Fibroblast of the aortic adventitia (primary cell): ENCODE measurements at regions not wholly inside any gene's neighbourhood (a gene's known extent, or its start where the extent isn't known, plus 50 kb on each side); places are given as distances from the start of the nearest gene placed in this dataset.

Experiments used
- DNase-seq: peaks from one replicate; pipeline ENCODE4 v3.0.0-alpha.2; 2010; ENCODE audit warnings: low read depth
- H3K4me3 ChIP-seq: 2 replicates; pipeline ENCODE4 v1.5.1; 2011; ENCODE audit warnings: low read depth, mild to moderate bottlenecking, control low read depth, low read length, moderate library complexity
- TF ChIP-seq, protein P1 (sequence below): IDR thresholded peaks from 2 replicates; pipeline ENCODE4 v1.5.1; 2011; ENCODE audit warnings: mild to moderate bottlenecking, low read length, control low read depth, inconsistent platforms; ENCODE audit not compliant: insufficient read depth

DNA sequence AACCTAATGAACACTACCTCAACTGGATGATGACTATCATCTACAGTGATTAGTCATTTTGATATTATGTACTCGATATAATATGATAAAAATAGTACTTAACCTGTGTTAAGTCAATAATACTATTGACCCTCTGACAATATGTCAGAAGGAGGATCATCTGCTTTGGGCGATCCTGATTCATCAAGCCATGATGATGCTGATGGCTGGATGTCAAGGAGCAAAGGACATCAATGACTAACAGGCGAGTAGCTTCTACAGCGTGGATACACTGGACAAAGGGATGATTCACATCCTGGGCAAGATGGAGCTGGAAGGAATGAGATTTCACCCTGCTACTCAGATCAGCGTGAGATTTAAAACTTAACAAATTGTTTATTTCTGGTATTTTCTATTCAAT, 94.4 kb upstream of the SKAP2 start:
- peak; percentile 25 for DNase-seq
- H3K4me3 ChIP-seq: no peak overlapping the region
- TF ChIP-seq, protein P1, sequence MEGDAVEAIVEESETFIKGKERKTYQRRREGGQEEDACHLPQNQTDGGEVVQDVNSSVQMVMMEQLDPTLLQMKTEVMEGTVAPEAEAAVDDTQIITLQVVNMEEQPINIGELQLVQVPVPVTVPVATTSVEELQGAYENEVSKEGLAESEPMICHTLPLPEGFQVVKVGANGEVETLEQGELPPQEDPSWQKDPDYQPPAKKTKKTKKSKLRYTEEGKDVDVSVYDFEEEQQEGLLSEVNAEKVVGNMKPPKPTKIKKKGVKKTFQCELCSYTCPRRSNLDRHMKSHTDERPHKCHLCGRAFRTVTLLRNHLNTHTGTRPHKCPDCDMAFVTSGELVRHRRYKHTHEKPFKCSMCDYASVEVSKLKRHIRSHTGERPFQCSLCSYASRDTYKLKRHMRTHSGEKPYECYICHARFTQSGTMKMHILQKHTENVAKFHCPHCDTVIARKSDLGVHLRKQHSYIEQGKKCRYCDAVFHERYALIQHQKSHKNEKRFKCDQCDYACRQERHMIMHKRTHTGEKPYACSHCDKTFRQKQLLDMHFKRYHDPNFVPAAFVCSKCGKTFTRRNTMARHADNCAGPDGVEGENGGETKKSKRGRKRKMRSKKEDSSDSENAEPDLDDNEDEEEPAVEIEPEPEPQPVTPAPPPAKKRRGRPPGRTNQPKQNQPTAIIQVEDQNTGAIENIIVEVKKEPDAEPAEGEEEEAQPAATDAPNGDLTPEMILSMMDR: no peak

DNA sequence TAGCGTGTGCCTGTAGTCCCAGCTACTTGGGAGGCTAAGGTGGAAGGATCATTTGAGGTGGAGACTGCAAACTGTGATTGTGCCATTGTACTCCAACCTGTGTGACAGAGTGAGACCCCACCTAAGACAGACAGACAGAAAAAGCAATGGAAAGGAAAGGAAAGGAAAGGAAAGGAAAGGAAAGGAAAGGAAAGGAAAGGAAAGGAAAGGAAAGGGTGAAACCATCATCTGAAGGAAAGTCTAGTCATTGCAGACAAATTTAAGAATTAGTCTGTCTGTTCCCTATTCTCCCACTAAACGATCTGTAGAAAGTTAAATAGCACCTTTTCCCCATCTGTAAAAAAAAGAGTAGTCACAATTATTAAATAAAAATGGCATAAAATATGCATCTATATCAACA, 91.1 kb upstream of the SKAP2 start:
- DNase-seq: no peak
- TF ChIP-seq, protein P1: no peak
- no peak overlapping the region for H3K4me3 ChIP-seq

DNA sequence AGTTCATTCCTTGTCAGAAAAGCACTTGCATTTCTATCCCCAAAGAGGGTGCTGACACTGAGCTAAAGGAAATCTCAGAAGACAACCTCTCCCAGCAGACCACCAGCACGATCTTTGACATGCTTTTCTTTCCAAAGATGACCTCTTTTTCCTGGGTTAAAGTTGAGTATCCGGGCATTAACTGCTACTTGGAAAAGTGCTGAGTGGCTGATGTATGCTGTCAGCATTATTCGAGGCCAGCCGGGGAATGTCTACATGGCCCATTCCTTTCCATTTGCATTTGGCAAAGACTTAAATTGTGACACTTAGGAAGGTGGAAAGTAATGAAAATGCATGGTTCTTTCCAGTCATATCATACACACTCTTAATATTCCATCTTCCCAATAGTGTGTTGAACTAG, 90.6 kb upstream of the SKAP2 start:
- TF ChIP-seq, protein P1: no peak

DNA sequence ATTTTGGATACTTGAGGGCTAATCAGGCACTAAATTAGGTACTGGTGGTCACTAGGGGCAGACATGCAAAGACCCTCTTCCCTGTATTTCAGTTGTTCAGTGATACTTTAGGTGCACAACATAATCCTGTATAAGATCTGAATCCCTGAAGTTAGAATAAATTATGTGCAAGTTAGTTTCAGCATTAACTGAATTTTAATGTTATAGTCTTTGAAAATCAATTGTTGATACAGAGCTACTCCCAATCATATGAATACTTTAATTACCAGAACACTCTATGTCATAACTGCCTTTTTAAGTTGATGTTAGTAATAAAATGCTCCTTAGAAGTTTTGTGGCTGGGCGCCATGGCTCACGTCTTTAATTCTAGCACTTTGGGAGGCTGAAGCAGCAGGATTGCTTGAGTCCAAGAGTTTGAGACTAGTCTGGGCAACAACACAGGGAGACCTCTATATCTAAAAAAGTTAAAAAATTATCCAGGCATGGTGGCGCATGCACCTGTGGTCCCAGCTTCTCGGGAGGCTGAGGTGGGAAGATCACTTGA, 87.1 kb upstream of the SKAP2 start:
- TF ChIP-seq, protein P1: no peak
- H3K4me3 ChIP-seq: no peak overlapping the region
- DNase-seq: no peak

More for the DNA sequence above, 90.6 kb upstream of the SKAP2 start:
- H3K4me3 ChIP-seq: no peak overlapping the region
- no peak for DNase-seq

DNA sequence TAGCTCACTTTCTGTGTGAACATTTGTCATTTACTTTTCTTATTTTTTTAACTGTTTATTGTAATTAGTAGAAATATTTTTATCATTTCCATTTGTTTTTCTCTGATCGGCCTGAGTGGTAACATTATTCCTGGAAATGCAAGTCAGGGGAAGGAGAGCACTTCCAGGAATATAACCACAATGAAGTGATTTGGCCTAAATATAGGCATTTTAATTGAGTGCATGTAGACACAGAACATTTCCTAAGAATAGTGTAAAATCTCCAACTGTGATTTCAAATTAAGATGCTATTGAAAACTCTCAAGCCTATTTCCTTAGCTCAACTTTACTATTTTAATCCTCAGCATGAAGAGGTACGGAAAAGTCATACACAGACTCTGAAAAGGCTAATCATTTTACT, 86.5 kb upstream of the SKAP2 start:
- DNase-seq: no peak
- H3K4me3 ChIP-seq: no peak overlapping the region
- TF ChIP-seq, protein P1: no peak

DNA sequence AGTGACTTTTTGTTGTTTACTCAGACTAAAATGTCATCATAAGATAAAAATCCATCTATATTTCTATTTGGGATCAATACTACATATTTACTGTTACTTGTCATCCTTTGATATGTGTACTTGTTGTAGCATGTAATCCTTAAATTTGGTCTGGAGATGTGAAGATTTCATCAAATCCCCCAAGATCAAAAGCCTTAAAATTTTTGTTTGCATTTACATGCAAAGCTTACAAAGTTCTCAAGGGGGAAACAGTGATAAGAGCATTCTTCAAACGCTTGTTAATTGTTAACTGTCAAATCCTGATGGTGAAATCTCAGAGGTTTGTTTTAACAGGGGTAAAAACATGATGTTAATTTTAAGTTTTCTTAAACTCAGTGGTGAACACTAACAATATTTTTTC, 84.9 kb upstream of the SKAP2 start:
- H3K4me3 ChIP-seq: no peak overlapping the region
- DNase-seq: no peak
- TF ChIP-seq, protein P1: no peak

DNA sequence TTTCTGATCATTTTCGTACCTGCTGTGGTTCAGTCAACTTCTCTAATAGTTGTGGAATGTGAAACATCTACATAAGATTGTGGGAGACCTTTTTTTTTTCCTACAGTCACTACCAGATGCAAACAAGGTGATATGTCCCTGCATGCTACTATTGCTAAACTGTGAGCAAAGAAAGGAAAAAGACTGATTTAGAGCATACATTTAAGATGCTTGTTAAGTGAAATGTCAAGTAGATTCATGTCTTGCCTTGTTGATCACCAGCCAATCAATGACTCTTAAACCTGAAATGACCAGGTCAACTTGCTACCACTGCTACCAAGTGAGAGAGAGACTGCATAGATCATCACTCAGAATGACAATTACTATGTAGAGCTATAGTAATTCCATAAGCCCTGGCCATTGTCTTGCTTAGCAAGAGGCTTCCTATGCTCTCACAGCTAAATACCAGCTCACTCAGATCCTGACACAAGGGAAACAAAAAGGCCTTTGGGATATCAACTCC, 84.3 kb upstream of the SKAP2 start:
- no peak overlapping the region for H3K4me3 ChIP-seq
- DNase-seq: no peak
- TF ChIP-seq, protein P1: no peak
